ENCODE measurements at regions not wholly inside any gene's neighbourhood (a gene's known extent, or its start where the extent isn't known, plus 50 kb on each side); places are given as distances from the start of the nearest gene placed in this dataset.
A peak's percentile ranks its signal among the peaks of the same experiment; 100 is the strongest.

GRCh38 chr2:129242269-129242668, 737.2 kb upstream of the RAB6C start:
- no peak overlapping the region for H3K4me3 ChIP-seq (ENCODE audit: low read length)
- no peak for TF ChIP-seq CTCF (IDR thresholded peaks at IDR 0.05; ENCODE audit: insufficient read depth, low read depth, low read length, missing control alignments)
- no peak for DNase-seq (ENCODE audit: low read depth)

GRCh38 chr2:129247751-129248150, 731.7 kb upstream of the RAB6C start:
- no peak overlapping the region for H3K4me3 ChIP-seq (ENCODE audit: low read length)
- no peak for DNase-seq (ENCODE audit: low read depth)
- no peak for TF ChIP-seq CTCF (IDR thresholded peaks at IDR 0.05; ENCODE audit: insufficient read depth, low read depth, low read length, missing control alignments)

GRCh38 chr2:129248198-129248597, 731.3 kb upstream of the RAB6C start:
- no peak for DNase-seq (ENCODE audit: low read depth)
- no peak for TF ChIP-seq CTCF (IDR thresholded peaks at IDR 0.05; ENCODE audit: insufficient read depth, low read depth, low read length, missing control alignments)
- H3K4me3 ChIP-seq (ENCODE audit: low read length): no peak overlapping the region

- H3K4me3 ChIP-seq (ENCODE audit: low read length): no peak overlapping the region
- DNase-seq (ENCODE audit: low read depth): peak; percentile 45
Observed at GRCh38 chr2:129252781-129253460, 726.5 kb upstream of the RAB6C start.

GRCh38 chr2:129253461-129253812, 726.0 kb upstream of the RAB6C start:
- peak; percentile 66 for TF ChIP-seq CTCF (IDR thresholded peaks at IDR 0.05; ENCODE audit: insufficient read depth, low read depth, low read length, missing control alignments)
- peak; percentile 44 for DNase-seq (ENCODE audit: low read depth)
- no peak overlapping the region for H3K4me3 ChIP-seq (ENCODE audit: low read length)

More at GRCh38 chr2:129252781-129253460, 726.5 kb upstream of the RAB6C start:
- no peak for TF ChIP-seq CTCF (IDR thresholded peaks at IDR 0.05; ENCODE audit: insufficient read depth, low read depth, low read length, missing control alignments)

GRCh38 chr2:129254718-129255117, 724.7 kb upstream of the RAB6C start:
- DNase-seq (ENCODE audit: low read depth): no peak
- TF ChIP-seq CTCF (IDR thresholded peaks at IDR 0.05; ENCODE audit: insufficient read depth, low read depth, low read length, missing control alignments): no peak
- H3K4me3 ChIP-seq (ENCODE audit: low read length): no peak overlapping the region

All from epithelial cell of esophagus (primary cell).